Astrocyte (in vitro differentiated cells and primary cell): ENCODE measurements at regions not wholly inside any gene's neighbourhood (a gene's known extent, or its start where the extent isn't known, plus 50 kb on each side); places are given as distances from the start of the nearest gene placed in this dataset.

Experiments
- DNase-seq: peaks from one replicate; pipeline ENCODE4 v3.0.0-alpha.2; 2010; ENCODE audit warnings: low read depth
- FAIRE-seq: peaks from 2 replicates; lab custom pipeline; 2011; peaks lifted over from hg19 to GRCh38; lab: Jason Lieb, UNC
- H2AFZ ChIP-seq: 2 replicates; pipeline ENCODE4 v1.6.0; 2012; ENCODE audit warnings: low read depth, low read length, inconsistent platforms
- H3K27ac ChIP-seq: 2 replicates; pipeline ENCODE4 v1.5.1; 2011; ENCODE audit warnings: low read depth, low read length, inconsistent platforms
- H3K27me3 ChIP-seq: 2 replicates; pipeline ENCODE4 v1.6.0; 2011; ENCODE audit warnings: low read length, inconsistent platforms; ENCODE audit not compliant: insufficient read depth
- H3K36me3 ChIP-seq: 2 replicates; pipeline ENCODE4 v1.5.1; 2011; ENCODE audit warnings: low read length, inconsistent platforms; ENCODE audit not compliant: insufficient read depth
- H3K4me1 ChIP-seq: 2 replicates; pipeline ENCODE4 v1.5.1; 2011; ENCODE audit warnings: low read length, inconsistent platforms; ENCODE audit not compliant: insufficient read depth
- H3K4me2 ChIP-seq: 2 replicates; pipeline ENCODE4 v1.6.0; 2012; ENCODE audit warnings: low read length, inconsistent platforms
- H3K4me3 ChIP-seq: 2 replicates; pipeline ENCODE4 v1.5.1; 2011; ENCODE audit warnings: low read depth, mild to moderate bottlenecking, low read length, inconsistent platforms; ENCODE audit not compliant: insufficient read depth
- H3K79me2 ChIP-seq: 2 replicates; pipeline ENCODE4 v1.6.0; 2012; ENCODE audit warnings: mild to moderate bottlenecking, low read length, inconsistent platforms; ENCODE audit not compliant: insufficient read depth
- H3K9ac ChIP-seq: 2 replicates; pipeline ENCODE4 v1.6.0; 2012; ENCODE audit warnings: mild to moderate bottlenecking, low read length, inconsistent platforms
- H3K9me3 ChIP-seq: 2 replicates; pipeline ENCODE4 v1.5.1; 2012; ENCODE audit warnings: low read depth, mild to moderate bottlenecking, low read length, inconsistent platforms; ENCODE audit not compliant: insufficient read depth
- H4K20me1 ChIP-seq: 2 replicates; pipeline ENCODE4 v1.6.0; 2012; ENCODE audit warnings: low read length, inconsistent platforms; ENCODE audit not compliant: insufficient read depth
- H3K27ac Mint-ChIP-seq: one replicate; pipeline ENCODE4 v1.8.0; 2021; ENCODE audit warnings: mild to moderate bottlenecking, mixed read lengths; ENCODE audit not compliant: unreplicated experiment
- H3K27me3 Mint-ChIP-seq: one replicate; pipeline ENCODE4 v1.8.0; 2021; ENCODE audit warnings: low read depth, mixed read lengths; ENCODE audit not compliant: unreplicated experiment
- H3K36me3 Mint-ChIP-seq: one replicate; pipeline ENCODE4 v1.8.0; 2021; ENCODE audit warnings: low read depth, mixed read lengths; ENCODE audit not compliant: unreplicated experiment
- H3K4me1 Mint-ChIP-seq: one replicate; pipeline ENCODE4 v1.8.0; 2021; ENCODE audit warnings: low read depth, mixed read lengths; ENCODE audit not compliant: unreplicated experiment
- H3K4me3 Mint-ChIP-seq: one replicate; pipeline ENCODE4 v1.8.0; 2021; ENCODE audit warnings: mild to moderate bottlenecking, moderate library complexity, mixed read lengths; ENCODE audit not compliant: unreplicated experiment
- H3K9me3 Mint-ChIP-seq: one replicate; pipeline ENCODE4 v1.8.0; 2021; ENCODE audit warnings: mild to moderate bottlenecking, mixed read lengths; ENCODE audit not compliant: unreplicated experiment
- CTCF ChIP-seq: IDR thresholded peaks from 2 replicates; pipeline ENCODE4 v1.5.1; 2011; ENCODE audit warnings: low read depth, mild to moderate bottlenecking, inconsistent platforms, low read length, moderate library complexity; ENCODE audit not compliant: insufficient read depth
- EZH2 ChIP-seq: IDR thresholded peaks from 2 replicates; pipeline ENCODE4 v1.6.1; 2012; ENCODE audit warnings: mild to moderate bottlenecking, low read length, inconsistent platforms; ENCODE audit not compliant: insufficient read depth

GRCh38 chr17:62905233-62905632 lies 60.8 kb upstream of the TANC2 start:
- no peak overlapping the region for H3K27ac ChIP-seq
- no peaks in the 10 kb centered on the region for H3K4me1 Mint-ChIP-seq
- H3K79me2 ChIP-seq: no peaks in the 10 kb centered on the region
- H3K36me3 ChIP-seq: no peaks in the 10 kb centered on the region
- no peak overlapping the region for H3K27ac Mint-ChIP-seq
- no peaks in the 10 kb centered on the region for H3K4me1 ChIP-seq
- H3K4me3 Mint-ChIP-seq: no peak overlapping the region
- no peaks in the 10 kb centered on the region for H4K20me1 ChIP-seq
- DNase-seq: no peak
- no peak overlapping the region for H2AFZ ChIP-seq
- no peaks in the 10 kb centered on the region for H3K27me3 ChIP-seq
- H3K9me3 Mint-ChIP-seq: peaks cover 8% of the 10 kb centered on the region
- no peak overlapping the region for H3K4me3 ChIP-seq
- H3K9ac ChIP-seq: no peak overlapping the region
- no peak for FAIRE-seq
- H3K36me3 Mint-ChIP-seq: no peaks in the 10 kb centered on the region
- H3K27me3 Mint-ChIP-seq: peaks cover 6% of the 10 kb centered on the region
- TF ChIP-seq CTCF: no peak
- TF ChIP-seq EZH2: no peak
- no peak overlapping the region for H3K4me2 ChIP-seq
- H3K9me3 ChIP-seq: no peaks in the 10 kb centered on the region

GRCh38 chr17:62902531-62903220 lies 63.4 kb upstream of the TANC2 start:
- Mint-ChIP-seq H3K4me3 (no peak overlapping the region), H3K27ac (no peak overlapping the region), H3K27me3 (peaks cover 6% of the 10 kb centered on the region), H3K4me1 (no peaks in the 10 kb centered on the region), H3K36me3 (no peaks in the 10 kb centered on the region), H3K9me3 (peaks cover 8% of the 10 kb centered on the region)
- Histone ChIP-seq H3K9me3 (no peaks in the 10 kb centered on the region), H3K4me3 (no peak overlapping the region), H3K4me1 (no peaks in the 10 kb centered on the region), H3K4me2 (no peak overlapping the region), H3K79me2 (no peaks in the 10 kb centered on the region), H3K9ac (no peak overlapping the region), H3K27me3 (no peaks in the 10 kb centered on the region), H2AFZ (peak overlapping the region; percentile 52), H3K27ac (no peak overlapping the region), H4K20me1 (no peaks in the 10 kb centered on the region), H3K36me3 (no peaks in the 10 kb centered on the region)
- FAIRE-seq (no peak), DNase-seq (no peak)
- TF ChIP-seq CTCF (no peak), EZH2 (no peak)

- H3K27ac Mint-ChIP-seq: no peak overlapping the region
- no peak overlapping the region for H3K4me2 ChIP-seq
- H3K27me3 Mint-ChIP-seq: peaks cover 3% of the 10 kb centered on the region
- H3K4me3 ChIP-seq: no peak overlapping the region
- no peaks in the 10 kb centered on the region for H3K9me3 ChIP-seq
- H3K27ac ChIP-seq: no peak overlapping the region
- DNase-seq (no peak), FAIRE-seq (no peak)
- no peaks in the 10 kb centered on the region for H3K36me3 ChIP-seq
- H3K9me3 Mint-ChIP-seq: peaks cover 8% of the 10 kb centered on the region
- no peaks in the 10 kb centered on the region for H3K27me3 ChIP-seq
- H3K4me3 Mint-ChIP-seq: no peak overlapping the region
- no peak overlapping the region for H3K9ac ChIP-seq
- H3K4me1 Mint-ChIP-seq: peaks cover 3% of the 10 kb centered on the region
- H3K36me3 Mint-ChIP-seq: no peaks in the 10 kb centered on the region
- no peaks in the 10 kb centered on the region for H3K79me2 ChIP-seq
- H3K4me1 ChIP-seq: no peaks in the 10 kb centered on the region
- H2AFZ ChIP-seq: no peak overlapping the region
- TF ChIP-seq EZH2 (no peak), CTCF (no peak)
- H4K20me1 ChIP-seq: no peaks in the 10 kb centered on the region
These were observed 64.5 kb upstream of the TANC2 start for GRCh38 chr17:62901544-62901943.
